ENCODE measurements at regions not wholly inside any gene's neighbourhood (a gene's known extent, or its start where the extent isn't known, plus 50 kb on each side); places are given as distances from the start of the nearest gene placed in this dataset.
"Not testable (repeated sequence)": the region's sequence is repeated elsewhere in the genome, so short reads cannot be mapped to it uniquely, and the experiment has no call there.

DNA sequence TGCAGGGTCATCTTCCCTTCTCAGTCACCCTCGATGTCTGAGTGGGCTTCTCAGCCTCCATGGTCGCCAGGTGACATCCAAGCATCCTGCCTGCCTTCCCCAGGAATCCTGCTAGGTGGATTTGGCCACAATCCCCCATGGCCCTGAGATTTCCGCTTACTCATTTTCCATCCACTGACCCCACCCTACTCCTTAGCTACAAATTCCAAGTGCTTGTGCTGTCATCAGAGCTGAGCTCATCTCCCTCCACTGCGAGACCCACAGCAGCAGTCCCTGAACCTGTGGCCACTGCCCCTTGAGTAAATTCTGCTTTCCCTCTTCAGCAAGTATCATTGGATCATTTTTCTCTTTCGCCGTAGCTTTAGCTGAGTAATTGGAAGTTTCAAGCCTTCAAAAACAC is 90.5 kb upstream of the ANKRD10 start:
- DNase-seq = no peak

DNA sequence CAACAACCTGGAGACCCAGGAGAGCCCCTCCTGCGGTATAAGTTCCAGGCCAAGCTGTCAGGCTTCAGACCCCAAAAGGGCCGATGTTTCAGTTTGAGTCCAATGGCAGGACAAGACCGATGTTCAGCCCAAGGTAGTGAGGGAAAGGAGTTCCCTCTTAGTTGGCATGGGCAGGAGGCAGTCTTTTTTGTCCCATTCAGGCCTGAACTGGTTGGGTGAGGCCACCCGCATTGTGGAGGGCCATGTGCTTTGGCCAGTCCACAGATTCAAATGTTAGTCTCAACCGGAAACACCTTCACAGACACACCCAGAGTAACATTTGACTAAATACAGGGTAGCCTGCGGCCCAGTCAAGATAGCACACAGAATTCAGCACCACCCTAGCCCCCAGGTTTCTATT is 89.6 kb upstream of the ANKRD10 start:
- no peak for DNase-seq

DNA sequence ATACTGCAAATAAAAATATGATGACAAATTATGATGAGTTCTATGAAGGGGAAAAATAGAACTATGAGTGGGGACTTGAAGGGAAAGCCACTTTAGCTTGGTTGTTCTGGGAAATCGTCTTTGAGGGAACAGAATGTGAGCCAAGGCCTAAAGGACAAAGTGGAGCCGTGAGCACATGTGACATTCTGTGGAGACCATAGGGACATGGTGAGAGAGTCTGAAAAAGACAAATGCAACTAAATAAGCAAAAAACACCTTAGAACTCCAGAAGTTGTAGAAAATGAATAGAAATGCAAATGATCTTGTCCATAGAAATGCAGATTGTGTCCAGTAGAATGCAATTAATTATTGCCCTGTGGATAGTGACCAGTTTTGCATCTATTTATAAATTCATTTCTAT is 86.8 kb upstream of the ANKRD10 start:
- no peak for DNase-seq

DNA sequence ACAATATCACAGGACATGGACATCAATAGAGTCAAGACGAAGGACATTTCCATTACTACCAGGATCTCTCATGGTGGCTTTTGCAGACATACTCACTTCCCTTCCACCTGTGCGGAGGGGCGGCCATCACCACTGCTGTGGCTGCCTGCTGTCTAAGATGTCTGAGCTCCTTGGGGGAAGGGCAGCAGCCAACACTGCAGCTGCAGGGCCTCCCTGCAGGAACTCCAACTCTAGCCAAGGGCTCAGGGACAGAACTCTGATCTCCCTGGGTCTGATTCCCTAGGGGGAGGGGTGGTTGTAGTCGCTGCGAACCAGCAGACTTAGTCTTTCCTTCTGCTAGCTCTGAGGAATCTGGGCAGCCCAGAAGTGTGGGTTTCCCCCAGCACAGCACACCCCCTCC is 78.9 kb upstream of the ANKRD10 start:
- no peak for DNase-seq

DNA sequence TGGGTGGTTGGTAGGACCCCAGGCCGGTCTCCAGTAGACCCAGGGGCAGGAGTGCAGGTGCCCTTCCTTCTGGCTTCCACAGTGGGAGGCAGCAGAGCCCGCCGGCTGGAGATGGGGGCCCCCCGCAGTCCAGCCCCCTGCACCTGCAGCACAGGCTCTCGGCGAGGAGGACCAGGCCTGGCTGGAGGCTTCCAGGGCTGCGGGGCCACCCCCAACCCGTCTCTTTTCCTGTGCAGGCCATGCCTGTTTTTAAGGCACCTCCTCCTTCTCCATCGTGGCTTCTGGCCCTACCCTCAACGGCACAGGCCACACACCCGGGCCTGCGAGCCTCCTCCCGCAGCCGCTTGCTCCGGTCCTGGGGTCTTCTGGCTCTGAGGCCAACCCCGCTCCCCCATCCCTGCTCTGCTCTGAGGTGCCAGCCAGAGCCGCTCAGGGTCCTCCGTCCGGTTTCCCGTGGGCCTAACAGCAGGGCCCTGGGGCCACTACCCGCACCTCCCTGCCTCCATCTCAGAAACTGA is 77.2 kb upstream of the ANKRD10 start:
- no peak for DNase-seq

DNA sequence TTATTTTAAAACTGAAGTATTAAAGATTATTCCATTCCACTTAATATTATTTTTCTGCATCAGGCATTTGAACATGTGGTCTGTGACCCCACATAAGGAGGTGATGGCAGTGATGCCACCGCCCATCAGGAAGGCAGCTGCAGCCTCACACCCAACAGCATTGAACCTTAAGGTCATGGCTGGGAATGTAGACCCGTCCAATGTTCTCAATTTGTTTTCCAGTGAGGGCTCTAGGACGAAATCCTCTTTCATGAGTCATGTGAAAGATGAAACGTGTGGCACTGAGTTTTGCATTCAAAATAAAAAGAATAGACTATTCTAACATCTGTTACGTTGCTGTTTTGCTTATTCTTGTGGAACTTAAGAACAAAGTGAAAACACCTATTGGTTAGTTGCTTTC is 74.5 kb upstream of the ANKRD10 start:
- DNase-seq = no peak

DNA sequence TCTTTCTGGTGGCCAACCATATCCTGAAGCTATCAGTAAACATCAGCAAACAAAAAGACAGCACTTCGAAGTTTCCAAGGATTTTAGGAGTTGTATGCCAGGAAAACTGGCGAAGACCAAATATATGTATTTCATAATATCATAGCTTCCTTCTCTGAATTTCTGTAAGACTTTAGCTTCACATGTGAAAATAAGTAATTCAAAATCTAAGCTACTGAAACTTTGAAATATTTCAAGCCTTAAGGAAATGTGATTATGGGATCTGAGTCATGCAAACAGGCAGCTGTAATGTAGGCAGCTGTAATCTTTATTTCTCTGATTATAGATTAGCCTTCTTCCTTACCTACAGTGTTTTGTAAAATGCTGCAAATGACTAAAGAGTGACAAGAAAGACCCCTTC is 70.7 kb upstream of the ANKRD10 start:
- DNase-seq = no peak

DNA sequence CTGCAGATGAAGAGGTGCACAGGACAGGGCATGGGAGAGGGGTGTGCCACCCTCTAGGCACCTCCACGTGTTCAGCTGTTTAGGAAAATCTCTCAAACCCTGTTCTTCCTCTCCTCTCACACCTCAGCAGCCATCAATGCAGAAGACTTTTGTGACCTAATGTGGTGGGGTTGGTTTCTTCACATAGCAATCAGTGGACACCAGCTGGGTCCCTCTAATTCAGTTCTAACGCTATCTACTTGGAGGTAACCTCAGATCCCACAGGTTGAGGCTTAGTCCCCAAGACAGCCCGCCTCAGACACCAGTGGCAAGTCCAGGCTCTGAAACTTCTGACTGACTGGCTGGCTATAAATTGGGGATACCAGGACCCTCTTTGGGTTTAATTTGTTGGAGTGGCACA is 69.9 kb upstream of the ANKRD10 start:
- no peak for DNase-seq

DNA sequence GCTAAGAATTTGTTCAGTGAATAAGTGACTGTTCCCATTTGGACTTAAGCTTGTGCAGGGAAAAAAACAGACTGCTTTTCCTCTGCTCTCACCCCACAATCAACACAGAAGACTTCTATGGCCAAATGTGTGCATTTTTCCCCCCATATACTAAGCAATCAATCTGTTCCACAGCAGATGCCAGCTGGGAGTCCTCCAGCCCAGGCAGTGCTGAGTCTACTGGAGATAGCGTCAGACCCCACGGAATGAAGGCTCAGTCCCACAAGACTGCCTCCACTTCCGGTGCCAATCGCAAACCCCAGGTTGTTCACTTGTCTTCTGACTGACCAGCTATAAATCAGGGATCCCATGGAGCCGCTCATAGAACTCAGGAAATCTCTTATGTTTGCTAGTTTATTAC is 69.5 kb upstream of the ANKRD10 start:
- no peak for DNase-seq

DNA sequence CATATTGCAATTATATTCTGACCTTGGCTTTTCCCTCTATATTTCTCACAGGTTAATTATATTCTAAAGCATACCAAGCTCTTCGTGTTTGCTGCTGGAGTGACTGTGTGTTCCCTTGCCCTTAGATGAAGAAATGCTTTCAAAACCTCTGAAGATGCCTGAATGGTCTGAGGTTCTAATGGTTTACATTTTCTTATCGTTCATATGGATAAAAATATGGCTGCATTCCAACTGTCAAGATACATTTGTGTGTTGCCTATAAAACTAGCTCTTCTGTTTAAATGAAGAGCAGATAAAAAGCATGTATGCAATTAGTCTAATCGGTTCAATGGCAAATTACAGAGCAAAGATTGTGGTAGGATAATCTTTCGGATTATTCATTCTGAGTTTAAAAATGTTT is 68.4 kb upstream of the ANKRD10 start:
- no peak for DNase-seq

DNA sequence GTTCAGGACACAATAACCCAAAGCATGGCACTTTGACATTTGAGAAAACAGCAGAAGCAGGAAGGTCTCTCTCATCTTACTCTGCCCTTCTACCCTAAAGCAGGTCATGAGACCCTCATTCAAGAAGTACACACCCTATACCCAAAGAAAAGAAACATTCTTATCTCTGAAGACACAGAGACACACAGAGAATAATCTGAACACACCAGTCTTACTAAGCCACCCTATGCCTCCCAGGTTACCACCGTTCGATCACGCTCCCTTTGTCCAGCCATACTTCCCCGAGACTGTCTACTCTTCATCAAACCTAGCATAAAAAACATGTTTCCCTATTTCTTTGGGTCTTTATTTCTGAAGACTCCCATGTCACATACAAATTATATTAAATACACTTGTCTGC is 66.5 kb upstream of the ANKRD10 start:
- DNase-seq = no peak

DNA sequence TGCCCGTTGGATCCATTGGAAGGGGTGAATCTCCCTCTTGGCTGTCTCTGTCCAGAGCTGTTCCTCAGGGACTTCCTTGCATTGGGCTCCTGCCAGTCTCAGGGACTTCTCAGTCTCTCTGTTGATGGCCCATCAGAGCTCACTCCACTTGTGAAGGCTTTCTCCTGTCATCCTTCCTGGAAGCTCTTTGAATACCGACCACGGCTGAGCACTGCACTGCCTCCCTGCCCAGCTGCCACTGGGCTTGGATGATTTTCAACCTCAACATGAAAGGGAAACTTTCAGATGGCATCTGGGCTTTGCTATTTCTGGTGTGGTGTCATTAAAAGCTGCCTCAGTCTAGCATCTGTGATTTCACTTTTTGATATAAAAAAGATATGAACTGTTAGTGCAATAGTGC is 66.1 kb upstream of the ANKRD10 start:
- DNase-seq = no peak

DNA sequence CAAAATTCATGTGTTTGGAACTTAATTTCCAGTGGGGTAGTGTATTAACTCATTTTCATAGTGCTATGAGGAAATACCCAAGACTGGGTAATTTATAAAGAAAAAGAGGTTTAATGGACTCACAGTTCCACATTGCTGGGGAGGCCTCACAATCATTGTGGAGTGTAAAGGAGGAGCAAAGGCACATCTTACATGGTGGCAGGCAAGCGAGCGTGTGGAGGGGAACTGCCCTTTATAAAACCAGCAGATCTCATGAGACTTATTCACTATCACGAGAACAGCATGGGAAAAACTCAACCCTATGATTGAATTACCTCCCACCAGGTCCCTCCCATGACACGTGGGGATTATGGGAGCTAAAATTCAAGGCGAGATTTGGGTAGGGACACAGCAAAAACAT is 64.3 kb upstream of the ANKRD10 start:
- not testable (repeated sequence) for DNase-seq

DNA sequence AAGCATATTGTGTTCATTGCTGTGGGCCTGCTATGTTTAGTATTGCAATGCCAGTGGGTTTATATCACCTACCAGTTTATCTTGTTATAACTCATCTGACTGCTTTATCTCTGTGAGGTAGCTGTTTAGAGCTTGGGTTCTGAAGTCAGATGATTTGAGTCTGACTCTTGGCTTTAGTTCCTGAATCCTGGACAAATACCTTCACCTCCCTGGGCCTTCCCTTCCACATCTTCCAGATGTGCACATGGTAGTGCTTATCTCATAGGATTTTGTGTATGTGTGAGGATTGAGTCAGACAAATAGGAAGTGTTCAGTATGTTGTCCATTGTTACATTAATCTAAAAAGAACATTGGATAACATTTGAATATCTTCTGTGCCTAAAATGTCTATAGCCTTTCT is 63.5 kb upstream of the ANKRD10 start:
- no peak for DNase-seq

DNA sequence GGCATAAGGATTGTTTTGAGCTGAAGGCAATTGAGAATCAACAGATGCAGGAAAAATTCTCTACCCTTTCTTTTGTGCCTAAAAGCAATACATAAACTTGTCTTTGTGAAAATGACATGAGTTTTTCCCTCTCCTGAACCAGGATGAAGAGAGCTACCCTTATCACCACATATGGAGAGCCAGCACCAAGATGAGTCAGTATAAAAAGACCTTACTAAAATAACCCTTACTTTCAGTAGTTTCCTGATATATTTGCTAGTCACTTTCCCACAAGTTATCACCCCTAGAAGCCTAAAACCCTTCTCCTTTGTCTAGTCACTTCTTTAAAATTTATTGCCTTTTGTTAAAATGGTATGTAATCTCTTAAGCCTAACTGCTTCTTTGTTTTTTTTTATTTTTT is 61.9 kb upstream of the ANKRD10 start:
- no peak for DNase-seq

DNA sequence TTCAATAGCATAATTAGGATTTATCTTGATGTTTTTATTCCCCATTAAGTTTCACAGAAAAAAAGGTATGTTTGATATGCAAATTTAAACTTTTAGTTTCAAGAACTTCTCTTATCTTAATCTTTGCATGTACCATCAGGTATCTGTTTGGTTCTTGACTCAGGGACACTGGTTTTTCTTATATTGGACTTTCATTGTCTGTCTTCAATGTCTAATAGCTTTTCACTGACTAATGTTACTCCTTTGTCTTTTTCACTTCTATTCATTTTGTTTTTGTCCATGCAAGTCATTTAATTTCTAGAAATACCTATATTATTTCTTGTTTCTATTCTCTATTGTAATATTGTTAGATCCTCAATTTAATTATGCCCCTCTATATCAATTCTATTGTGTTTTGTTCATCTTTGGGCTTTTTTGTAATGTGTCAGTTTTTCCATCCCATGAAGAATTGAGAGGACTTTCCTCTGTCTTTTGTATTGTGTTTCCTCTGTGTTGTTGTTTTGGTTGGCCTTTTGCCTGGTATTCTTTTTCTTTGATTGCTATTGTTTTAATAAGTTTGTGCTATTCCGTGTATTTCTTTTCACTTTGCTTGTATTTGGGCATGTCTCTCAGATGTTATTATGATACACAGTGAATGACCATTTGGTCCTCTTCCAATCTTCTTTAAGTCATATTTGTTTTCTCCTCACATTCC is 58.3 kb upstream of the ANKRD10 start:
- DNase-seq = no peak

DNA sequence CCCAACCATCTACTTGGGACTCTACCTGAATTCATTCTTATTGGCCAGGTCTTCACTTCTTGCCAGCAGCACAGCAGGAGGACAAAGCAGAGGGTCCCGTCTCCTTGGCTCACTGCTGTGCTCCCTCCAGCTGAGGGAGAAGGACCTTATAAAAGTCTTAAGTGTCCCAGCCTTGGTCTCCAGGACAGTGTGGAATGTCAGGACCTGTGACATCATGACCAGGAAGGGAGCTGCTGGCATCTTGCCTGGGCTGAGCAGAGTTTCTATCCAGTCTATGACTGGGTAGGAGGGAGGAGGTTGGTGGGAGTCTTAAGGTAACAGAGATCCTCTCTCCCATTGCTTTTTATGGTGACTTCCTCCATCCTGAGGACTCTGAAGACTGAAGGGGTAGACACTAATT is 56.6 kb upstream of the ANKRD10 start:
- no peak for DNase-seq

DNA sequence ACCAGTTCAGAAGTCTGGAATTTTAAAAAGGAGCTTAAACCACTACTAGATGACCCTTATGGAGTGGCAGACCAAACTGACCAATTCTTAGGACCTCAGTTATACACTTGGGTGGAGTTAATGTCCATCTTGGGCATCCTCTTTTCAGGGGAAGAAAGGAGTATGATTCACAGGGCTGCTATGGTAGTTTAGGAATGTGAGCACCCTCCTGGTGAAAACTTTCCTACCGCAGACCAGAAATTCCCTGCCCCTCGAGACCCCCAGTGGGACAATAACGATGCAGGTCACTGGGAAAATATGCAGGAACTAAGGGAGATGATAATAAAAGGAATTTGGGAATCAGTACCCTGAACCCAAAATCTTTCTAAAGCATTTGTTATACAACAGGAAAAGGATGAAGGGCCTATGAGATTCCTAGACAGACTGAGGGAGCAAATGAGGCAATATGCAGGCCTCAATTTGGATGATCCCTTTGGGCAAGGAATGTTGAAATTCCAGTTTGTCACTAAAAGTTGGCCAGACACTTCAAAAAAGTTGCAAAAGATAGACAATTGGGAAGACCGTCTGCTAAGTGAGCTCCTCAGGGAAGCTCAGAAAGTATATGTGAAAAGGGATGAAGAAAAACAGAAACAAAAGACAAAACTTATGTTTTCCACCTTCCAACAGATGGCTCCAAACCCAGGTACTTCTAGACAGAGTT is 52.4 kb upstream of the ANKRD10 start:
- not testable (repeated sequence) for DNase-seq

DNA sequence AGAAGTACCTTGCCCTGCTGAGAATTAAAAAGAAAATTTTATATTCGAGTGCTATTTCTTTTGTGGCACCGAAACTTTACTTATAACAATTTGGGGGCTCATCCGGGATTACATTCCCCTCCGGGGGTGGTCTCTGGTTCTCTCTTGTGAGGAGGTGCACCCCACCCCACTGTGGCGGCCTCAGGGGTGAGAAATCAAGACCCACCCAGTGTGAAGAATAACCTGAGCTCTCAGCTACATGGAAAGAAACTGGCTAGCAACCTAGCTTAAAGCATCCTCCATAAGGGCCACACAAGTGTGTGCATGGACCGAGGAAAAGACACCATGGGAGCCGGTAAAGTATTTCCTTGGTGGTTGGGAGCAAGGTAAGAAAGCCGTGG is 50.9 kb upstream of the ANKRD10 start:
- DNase-seq = no peak

DNA sequence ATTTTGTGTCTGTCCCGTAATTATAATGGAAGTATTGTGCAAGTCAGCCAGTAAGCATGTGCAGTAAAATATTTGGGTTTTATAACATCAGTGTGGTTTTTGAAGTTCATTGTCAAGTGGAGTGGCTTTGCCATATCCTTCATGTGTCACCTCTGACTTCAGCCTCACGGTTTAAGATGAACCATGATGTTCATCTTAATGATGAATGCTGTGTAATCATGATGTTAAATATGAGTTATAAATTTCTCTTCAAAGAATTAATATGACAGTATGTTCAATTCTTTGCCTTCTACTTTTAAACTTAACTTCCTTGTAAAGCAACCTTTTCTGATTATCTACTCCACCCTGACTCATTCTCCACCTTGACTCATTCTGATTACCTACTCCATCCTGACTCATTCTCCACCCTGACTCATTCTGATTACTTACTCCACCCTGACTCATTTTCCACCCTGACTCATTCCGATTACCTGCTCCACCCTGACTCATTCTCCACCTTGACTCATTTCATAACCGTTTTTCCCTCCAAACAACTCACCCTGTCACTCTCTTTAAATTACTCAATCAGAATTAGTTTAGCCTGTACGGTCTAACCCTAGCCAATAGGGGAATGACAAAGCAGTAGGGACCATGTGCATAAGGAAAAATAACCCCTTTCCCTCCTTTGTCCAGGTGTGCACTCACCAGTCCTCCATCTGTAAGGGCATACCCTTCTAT is 50.3 kb upstream of the ANKRD10 start:
- DNase-seq = no peak

Data from stimulated activated CD8-positive, alpha-beta memory T cell treated with anti-CD3 and anti-CD28 coated beads, Interleukin-4, amount 100 ng/mL, for 48 hours (primary cell).